GM19239 (cell line): ENCODE measurements at regions not wholly inside any gene's neighbourhood (a gene's known extent, or its start where the extent isn't known, plus 50 kb on each side); places are given as distances from the start of the nearest gene placed in this dataset.
"Not testable (repeated sequence)": the region's sequence is repeated elsewhere in the genome, so short reads cannot be mapped to it uniquely, and the experiment has no call there.

Source experiments
- DNase-seq: peaks from one replicate; pipeline ENCODE4 v3.0.0; 2011; ENCODE audit warnings: low spot score; ENCODE audit not compliant: insufficient read length
- FAIRE-seq: peaks from 2 replicates; lab custom pipeline; 2011; peaks lifted over from hg19 to GRCh38; lab: Jason Lieb, UNC

DNA sequence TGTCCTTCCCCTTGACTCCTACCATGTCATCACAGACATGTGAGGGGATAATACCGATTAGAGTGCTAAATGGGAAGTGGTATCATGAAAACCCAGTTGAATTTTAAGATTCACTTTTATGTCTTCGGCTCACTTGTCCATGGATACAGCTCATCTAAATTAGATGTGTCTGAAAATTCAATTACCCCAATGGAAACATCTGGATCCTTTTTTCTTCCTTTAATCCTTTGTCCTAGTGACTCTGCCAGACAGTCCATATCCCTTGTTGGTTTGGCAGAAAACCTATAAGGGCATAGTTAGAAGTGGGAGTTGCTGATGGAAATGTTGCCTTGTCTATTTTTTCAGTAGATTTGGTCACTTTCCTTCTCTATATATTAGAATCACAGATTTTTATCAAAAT, 271.9 kb downstream of the MTERF1 start:
- FAIRE-seq (no peak), DNase-seq (no peak)

DNA sequence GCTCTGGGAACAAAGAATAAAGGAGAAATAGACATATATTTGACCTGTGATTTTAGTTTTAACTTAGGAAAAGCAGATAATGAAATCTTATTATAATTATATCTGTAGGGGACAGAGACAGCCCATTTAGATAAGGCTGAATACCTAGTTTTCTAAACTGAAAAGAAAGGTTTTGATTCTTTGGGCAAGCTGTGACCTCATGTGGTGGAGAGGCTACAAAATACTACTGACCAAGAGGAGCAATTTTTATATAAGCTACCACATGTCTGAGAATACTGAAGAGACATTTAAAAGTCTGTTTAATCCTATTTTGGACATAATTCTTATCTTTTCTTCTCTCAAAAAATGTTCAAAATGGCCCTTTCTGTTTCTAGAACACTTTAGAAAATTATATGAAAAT, 271.0 kb downstream of the MTERF1 start:
- DNase-seq = no peak
- FAIRE-seq = no peak

DNA sequence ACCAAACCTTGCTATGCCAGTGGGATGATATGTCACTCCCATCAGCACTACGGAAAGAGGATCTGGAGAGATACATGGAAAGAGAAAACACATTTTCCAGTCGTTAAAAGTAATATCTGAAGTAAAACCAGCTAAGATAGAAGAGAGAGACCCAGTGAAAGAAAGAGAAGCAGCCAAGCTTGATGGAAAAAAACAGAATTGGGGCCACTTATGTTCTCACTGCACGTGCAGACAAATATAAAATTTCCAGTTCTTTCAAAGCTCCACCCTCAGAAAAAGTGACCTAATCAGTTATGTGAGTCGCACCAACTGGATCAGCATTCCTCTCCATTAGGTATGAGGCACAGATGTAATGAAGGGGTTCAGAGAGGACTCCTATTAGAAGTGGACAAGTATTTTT, 266.1 kb downstream of the MTERF1 start:
- FAIRE-seq (no peak), DNase-seq (no peak)

DNA sequence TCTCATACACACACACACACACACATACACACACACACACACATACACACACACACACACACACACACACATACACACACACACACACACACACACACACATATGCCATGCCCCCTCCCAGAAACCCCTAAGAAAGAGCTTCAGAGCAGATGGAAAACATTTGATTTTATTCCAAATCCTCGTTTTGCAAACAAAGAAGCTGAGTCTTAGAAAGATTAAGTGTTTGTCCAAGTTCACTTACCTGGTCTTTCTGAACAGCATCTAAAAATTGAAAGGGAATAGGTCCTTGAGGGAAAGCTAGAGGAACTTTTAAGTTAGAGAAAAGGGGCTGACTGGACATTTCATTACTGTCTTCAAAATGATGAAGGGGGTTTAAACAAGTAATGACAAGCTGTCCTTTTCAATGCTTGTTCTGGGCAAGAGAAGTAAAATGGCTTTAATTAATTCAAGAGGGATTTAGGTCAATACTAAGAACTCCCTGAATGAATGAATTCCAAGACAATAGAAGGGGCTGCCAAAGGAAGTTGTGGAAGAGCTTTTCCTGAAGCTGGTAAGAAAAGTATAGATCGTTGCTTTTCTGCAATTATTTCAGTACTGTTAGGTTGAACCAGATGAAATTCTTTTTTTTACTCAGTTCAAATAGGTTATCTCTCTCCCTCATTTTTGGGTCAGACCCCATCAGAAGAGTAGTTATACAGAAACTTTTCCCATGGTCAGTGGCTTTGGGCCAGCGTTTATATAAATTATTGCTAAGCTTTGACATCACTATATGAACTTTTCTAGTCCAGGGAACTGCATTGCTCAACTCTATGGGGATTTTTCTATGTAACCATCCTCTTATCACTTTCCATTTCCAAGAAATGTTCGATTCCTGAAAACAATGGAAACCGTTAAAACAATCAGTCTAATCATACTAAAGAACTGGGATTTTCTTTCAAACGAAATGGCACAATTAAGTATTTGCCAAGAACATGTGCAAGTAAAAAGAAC, 261.4 kb downstream of the MTERF1 start:
- FAIRE-seq (no peak), DNase-seq (no peak)

DNA sequence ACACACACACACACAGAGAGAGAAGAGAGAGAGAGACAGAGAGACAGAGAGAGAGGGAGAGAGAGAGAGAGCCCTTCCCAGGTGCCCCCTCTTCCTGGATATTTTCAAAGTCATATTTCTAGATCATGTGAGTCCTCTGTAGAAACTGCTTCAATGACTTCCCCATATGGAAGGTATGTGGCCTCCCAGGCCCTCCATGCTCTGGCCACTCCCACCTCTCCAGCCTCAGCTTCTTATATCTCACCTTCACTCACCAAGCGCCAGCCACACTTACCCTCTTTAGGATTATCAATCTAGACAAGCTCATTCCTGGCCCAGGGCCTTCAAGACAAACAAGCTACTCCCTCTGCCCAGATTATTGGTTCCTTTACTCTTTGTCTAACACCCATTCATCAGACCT, 259.7 kb downstream of the MTERF1 start:
- no peak for FAIRE-seq
- no peak for DNase-seq

DNA sequence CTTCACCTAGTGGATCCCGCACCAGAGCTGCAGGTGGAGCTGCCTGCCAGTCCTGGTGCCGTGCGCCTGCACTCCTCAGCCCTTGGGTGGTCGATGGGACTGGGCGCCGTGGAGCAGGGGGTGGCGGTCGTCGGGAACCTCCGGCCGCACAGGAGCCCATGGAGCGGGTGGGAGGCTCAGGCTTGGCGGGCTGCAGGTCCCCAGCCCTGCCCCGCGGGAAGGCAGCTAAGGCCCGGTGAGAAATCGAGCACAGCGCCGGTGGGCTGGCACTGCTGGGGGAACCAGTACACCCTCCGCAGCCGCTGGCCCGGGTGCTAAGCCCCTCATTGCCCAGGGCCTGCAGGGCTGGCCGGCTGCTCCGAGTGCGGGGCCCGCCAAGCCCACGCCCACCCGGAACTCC, 253.2 kb downstream of the MTERF1 start:
- DNase-seq, FAIRE-seq: not testable (repeated sequence)

DNA sequence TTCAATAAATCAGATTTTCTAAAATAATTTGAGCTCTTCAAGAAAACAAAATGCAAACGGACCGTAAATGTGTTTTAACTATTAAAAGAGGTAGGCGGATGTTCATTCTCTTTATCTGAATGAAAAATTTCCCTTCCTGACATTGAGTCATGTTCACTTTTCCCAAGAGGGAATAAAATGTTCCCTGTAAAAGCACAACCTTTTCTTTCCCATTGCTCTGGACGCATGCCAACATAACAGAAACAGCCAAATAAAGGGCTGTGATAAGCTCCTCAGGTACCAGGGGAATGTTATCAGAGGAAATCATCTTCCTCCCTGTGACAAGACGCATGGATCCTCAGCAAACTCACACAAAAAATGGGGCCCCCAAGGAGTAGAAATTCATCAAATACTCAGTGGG, 251.8 kb downstream of the MTERF1 start:
- FAIRE-seq (no peak), DNase-seq (no peak)

DNA sequence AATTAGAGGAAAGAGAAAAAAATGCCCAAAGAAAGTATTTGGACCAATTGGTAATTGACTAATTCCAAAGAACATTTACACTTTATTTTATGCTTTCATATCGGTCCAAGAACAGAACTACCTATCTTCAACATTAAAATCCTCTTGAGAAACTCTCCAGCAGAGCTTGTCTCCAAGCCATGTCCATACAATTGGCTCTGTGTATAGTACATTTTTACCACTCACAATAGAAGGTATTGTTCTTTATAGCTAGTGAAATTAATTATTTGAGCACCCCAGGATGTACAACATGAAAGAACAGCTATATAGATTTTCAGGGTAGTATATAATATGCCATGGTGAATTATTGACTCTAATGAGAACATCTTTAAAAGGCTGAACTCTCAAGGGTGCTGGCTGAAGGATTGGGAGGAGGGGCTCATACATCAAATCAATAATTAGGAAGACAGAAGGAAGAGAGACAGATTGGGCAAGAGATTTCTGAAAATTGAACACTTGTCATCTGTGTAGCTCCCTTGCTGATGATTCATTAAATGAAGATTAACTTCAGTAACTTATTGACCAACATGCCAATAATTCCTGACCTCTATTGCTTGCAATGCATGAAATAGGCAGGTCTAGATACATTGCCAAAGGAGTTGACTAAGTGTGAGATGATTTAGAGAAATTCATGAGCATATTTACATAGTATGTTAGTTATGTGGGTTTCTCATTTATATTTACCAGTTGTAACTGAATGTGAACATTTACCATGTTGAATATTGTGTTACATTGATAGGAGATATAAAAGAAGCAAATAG, 249.7 kb downstream of the MTERF1 start:
- DNase-seq = no peak

DNA sequence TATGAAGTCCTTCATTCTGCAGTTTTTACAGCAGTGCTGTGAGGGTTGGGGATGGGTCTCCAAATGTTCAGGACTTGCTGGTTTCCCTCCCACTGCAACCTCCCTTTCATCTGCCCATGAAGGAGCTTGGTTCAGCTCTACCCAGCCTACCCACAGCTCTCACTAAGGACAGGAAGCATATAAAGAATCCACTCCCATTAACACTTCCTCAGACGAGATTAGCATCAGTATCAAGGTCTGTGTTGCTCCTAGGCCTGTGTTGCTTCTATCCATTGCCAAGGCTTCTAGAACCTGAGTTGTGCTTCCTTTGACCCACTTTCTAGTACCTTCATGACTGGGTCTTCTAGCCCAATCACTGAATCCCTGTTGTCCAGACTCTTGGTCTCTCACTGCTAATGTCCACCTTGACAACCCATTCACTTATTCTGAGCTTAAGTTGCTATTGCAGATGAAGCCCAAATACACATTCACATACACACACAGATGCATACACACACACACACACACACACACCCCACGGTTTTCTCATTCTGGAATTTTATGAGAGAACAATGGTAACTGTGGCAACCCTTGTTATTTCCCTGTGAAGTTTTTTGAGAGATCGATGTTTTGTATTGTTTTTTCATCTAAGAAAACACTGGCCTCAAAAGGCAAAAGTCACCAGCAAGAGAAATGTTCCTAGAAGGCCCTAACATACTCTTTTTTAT, 248.1 kb downstream of the MTERF1 start:
- DNase-seq = no peak
- no peak for FAIRE-seq

More for the DNA sequence above, 249.7 kb downstream of the MTERF1 start:
- no peak for FAIRE-seq

DNA sequence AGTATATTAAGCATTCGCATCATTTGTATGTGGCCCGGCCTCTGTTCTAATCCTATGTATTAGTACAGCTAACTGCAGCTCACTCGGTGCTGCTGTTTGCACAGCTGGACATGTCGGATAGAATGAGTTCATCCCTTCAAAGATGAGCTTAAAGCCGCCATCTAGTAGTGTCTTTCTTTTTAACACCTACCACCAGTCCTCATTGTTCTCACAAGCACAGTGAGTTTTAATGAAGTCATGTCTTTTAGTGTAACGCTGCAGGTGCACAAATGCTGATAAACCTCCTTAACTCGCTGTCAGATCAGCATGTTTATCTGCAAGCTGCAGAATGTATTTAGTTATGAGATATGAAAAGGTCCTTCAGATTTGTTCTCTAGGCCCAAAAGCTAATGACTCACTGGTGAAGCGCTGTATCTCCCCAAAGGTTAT, 247.5 kb downstream of the MTERF1 start:
- no peak for DNase-seq
- FAIRE-seq = no peak

DNA sequence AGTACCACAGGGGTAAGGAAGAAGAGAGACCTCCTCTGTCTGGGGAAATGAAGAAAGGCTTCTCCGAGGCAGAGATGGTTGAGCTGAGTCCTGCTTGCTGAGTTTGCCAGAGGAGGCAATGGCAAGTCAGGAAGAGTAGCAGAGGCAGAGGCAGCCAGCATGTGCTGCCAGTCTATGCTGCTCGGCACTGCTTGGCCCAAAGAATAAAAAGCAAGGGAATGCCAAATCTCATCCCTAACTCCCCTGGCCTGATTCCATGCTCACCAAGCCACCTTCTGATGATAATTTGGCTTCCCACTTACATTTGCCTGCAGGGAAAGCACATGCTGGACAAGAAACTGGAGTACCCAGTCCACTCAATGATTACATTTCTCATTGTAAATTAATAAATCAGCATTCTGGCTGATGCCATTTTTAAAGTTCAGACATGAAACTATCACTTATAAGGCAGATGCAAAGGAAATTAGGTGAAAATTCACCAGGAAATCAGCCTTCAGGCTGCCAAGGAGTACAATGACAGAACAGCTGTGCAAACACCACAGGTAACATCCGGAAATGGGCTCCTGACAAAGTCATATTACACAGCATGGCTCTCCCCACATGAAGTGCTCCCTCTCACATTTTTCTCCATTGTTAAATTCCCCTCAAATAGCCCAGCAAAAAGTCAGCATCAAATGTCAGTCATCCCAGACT, 245.9 kb downstream of the MTERF1 start:
- DNase-seq = no peak
- no peak for FAIRE-seq

DNA sequence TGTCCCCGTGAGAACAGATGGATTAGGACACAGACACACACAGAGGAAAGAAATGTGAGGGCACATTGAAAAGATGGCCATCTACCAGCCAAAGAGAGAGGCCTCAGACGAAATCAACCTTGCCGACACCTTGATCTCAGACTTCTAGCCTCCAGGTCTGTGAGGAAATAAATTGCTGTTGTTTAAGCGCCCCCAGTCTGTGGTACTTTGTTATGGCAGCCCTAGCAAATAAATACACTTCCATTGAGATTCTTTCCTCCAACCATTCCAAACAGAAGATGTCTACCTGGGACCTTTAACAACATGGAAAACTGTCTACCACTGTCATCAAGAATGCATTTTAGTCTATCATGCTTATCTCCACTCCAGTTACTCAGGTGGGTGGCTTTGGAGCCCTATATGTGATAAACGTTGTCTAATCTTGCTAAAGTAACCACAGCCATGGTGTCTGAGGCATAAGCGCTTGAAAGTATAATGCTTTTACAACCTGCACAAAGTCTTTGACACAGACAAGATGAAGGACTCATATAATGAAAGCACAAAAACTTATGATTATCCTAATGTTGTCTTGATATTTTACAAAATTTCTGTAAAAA, 244.3 kb downstream of the MTERF1 start:
- FAIRE-seq = peak; percentile 61
- DNase-seq = no peak

DNA sequence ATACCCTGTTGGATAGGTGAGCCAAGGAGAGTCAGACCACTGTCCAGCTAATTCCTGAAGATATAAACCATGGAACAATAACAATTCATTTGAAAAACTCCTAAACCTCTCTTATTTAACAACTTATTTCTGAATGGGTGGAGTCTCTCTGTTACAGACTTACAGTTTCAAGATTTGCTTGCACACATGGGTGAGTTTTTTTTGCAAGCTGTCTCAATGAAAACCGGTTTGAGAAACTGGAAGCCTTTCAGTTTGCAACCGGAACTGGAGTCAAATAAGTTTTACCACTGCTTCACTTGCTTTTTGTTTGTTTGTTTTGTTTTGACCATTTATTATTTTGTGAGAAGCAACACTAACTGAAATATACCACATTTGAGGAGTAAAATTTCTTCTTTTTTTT, 243.8 kb downstream of the MTERF1 start:
- FAIRE-seq = no peak
- DNase-seq = no peak

DNA sequence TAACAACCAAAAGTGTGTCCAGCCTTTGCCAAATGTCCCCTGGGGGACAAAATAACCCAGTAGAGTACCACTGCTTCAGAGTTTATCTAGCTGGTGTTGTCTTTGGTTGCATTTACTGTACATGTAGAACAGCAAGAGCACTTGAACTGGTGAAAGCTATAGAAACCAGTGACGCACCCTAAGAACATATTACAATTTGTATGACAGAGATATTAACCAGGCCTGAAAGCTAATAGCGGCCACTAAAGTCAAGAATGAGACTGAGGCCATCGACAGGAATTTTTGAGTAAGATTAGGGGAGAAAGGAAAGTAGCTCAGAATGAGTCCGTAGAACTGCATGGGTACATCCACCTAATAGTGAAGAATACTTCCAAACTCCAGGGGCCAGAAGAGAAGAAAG, 236.2 kb downstream of the MTERF1 start:
- DNase-seq = no peak
- FAIRE-seq = no peak

DNA sequence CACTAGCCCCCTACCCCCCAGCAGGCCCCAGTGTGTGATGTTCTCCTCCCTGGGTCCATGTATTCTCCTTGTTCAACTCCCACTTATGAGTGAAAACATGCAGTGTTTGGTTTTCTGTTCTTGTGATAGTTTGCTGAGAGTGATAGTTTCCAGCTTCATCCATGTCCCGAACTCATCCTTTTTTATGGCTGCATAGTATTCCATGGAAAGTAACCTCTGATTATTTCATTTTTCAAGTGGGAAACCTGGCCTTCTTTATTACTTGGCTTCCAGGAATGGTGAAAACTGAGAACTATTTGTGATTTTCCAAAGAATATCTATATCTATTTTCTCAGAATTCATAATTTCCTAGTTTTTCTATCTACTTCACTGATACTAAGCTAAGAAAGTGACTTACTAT, 235.0 kb downstream of the MTERF1 start:
- no peak for FAIRE-seq
- DNase-seq = no peak

DNA sequence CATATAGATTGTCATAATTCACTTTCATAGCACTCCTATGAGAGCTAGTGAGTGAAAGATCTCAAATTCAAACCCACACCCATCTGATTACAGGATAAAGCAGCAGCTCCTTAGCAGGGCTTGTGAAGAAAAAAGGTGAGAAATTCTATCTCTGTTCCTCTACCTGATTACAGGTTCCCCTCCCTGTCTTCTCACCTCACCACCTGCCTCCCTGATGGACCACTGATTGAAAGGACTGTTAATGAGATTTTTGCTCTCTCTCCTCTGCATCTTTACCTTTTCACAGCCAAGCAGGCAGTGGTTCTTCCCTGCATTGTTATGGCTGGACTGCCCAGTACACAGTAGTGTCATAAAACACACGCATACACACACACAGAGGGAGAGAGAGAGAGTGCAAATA, 228.5 kb downstream of the MTERF1 start:
- no peak for DNase-seq
- FAIRE-seq = no peak

DNA sequence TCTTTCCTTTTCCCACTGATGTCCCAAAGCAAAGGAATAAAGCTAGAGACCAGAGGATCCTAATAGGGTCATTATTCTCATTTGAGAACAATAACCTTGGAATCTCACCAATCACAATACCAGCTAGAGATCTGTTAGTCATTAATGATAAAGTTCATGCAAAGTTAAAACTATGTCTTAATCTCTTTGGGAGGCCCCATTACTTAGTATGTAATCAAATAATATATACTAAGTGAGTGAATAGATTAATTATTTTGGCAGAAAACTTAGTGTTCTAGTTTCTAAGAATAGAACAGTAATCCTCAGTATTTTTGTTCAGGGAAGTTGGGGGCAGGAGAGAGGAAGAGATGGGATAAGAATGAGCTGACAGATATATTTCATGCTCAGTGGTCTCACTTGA, 227.2 kb downstream of the MTERF1 start:
- FAIRE-seq (no peak), DNase-seq (no peak)

DNA sequence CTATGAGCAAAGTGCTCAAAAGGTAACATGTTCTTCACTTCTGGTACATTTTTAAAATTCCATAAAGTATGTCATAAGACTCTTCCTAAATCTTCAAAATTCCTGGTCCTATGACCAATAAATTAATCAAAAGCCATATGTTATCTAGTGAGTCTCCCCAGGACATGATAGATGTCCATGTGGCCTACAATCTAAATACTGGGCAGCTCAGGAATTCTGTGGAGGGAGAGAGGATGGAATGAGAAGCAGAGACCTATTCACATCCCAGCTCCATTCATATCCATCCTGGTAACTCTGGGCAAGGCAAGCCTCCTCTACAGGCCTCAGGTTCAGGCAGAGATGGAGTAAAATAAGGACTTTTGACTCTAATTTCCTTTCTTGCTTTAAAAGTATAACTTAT, 224.8 kb downstream of the MTERF1 start:
- no peak for DNase-seq
- FAIRE-seq = no peak
